Activated B cell treated with CpG ODN at 0.5 μM for 24 hours (primary cell): ENCODE measurements at regions not wholly inside any gene's neighbourhood (a gene's known extent, or its start where the extent isn't known, plus 50 kb on each side); places are given as distances from the start of the nearest gene placed in this dataset.

Experiments
- ATAC-seq: fragments of 200-7000 bp; cut with Tn5 transposase; one replicate; pipeline ENCODE4 v1.10.0; 2021; ENCODE audit warnings: low read depth, mild to moderate bottlenecking, moderate library complexity
- CTCF ChIA-PET: fragments of 350-600 bp; sonication (Branson Sonifier 250); formaldehyde crosslinking; loops from one replicate; lab custom pipeline; 2021; ENCODE audit warnings: antibody characterized with exemption; lab: Charles Lee
- POLR2A ChIA-PET: fragments of 350-600 bp; sonication (Branson Sonifier 250); formaldehyde crosslinking; loops from one replicate; lab custom pipeline; 2021; ENCODE audit warnings: antibody characterized with exemption; lab: Charles Lee
- DNase-seq: peaks from one replicate; pipeline ENCODE4 v3.0.0; 2022
- H3K27ac Mint-ChIP-seq: one replicate; pipeline ENCODE4 v1.8.0; 2020; ENCODE audit warnings: mixed read lengths
- H3K27me3 Mint-ChIP-seq: one replicate; pipeline ENCODE4 v1.8.0; 2021; ENCODE audit warnings: mixed read lengths
- H3K36me3 Mint-ChIP-seq: one replicate; pipeline ENCODE4 v1.8.0; 2021; ENCODE audit warnings: low read depth, mixed read lengths
- H3K4me1 Mint-ChIP-seq: one replicate; pipeline ENCODE4 v1.8.0; 2021; ENCODE audit warnings: mixed read lengths
- H3K4me3 Mint-ChIP-seq: one replicate; pipeline ENCODE4 v1.8.0; 2020; ENCODE audit warnings: mild to moderate bottlenecking, mixed read lengths
- H3K9me3 Mint-ChIP-seq: one replicate; pipeline ENCODE4 v1.8.0; 2020; ENCODE audit warnings: mixed read lengths
- CTCF ChIP-seq: fragments of 200-600 bp; IDR thresholded peaks from one replicate; pipeline ENCODE4 v1.8.0; 2022; ENCODE audit warnings: antibody characterized with exemption, mild to moderate bottlenecking
- intact Hi-C: fragments of 100-400 bp; cut with micrococcal nuclease; formaldehyde crosslinking; loops from one replicate; pipeline ENCODE4 v1.15.1; 2024

GRCh38 chr2:239467281-239467955 is 66.6 kb upstream of the HDAC4 start:
- POLR2A ChIA-PET = no interaction called here
- H3K4me3 Mint-ChIP-seq = no peak overlapping the region

GRCh38 chr2:239466755-239467271 is 66.0 kb upstream of the HDAC4 start:
- no peaks in the 10 kb centered on the region for H3K36me3 Mint-ChIP-seq
- CTCF ChIA-PET = no interaction called here
- H3K4me1 Mint-ChIP-seq = no peaks in the 10 kb centered on the region
- no peak for DNase-seq
- no peak for TF ChIP-seq CTCF
- intact Hi-C loops = no loop called here
- peaks cover 1% of the 10 kb centered on the region for H3K27me3 Mint-ChIP-seq
- no peak overlapping the region for H3K27ac Mint-ChIP-seq
- no peaks in the 10 kb centered on the region for H3K9me3 Mint-ChIP-seq
- POLR2A ChIA-PET = no interaction called here
- H3K4me3 Mint-ChIP-seq = no peak overlapping the region
- no peak for ATAC-seq

More at GRCh38 chr2:239467281-239467955, 66.6 kb upstream of the HDAC4 start:
- Mint-ChIP-seq H3K27ac (no peak overlapping the region), H3K27me3 (peaks cover 5% of the 10 kb centered on the region), H3K4me1 (no peaks in the 10 kb centered on the region), H3K9me3 (no peaks in the 10 kb centered on the region), H3K36me3 (no peaks in the 10 kb centered on the region)
- no peak for TF ChIP-seq CTCF
- DNase-seq (no peak), ATAC-seq (no peak)
- intact Hi-C loops = no loop called here
- CTCF ChIA-PET = no interaction called here

GRCh38 chr2:239466061-239466754 is 65.4 kb upstream of the HDAC4 start:
- intact Hi-C loops = no loop called here
- Mint-ChIP-seq H3K4me1 (no peaks in the 10 kb centered on the region), H3K27ac (no peak overlapping the region), H3K4me3 (no peak overlapping the region), H3K27me3 (peaks cover 1% of the 10 kb centered on the region), H3K36me3 (no peaks in the 10 kb centered on the region), H3K9me3 (no peaks in the 10 kb centered on the region)
- CTCF ChIA-PET = no interaction called here
- DNase-seq = no peak
- no peak for ATAC-seq
- no peak for TF ChIP-seq CTCF
- POLR2A ChIA-PET = no interaction called here

- H3K4me1 Mint-ChIP-seq = no peaks in the 10 kb centered on the region
Measured at GRCh38 chr2:239465017-239466001, 64.5 kb upstream of the HDAC4 start.

More at GRCh38 chr2:239465017-239466001, 64.5 kb upstream of the HDAC4 start:
- CTCF ChIA-PET = no interaction called here
- no peak for TF ChIP-seq CTCF
- DNase-seq (peak; percentile 2), ATAC-seq (no peak)
- intact Hi-C loops = no loop called here
- H3K36me3 Mint-ChIP-seq = no peaks in the 10 kb centered on the region
- H3K27me3 Mint-ChIP-seq = peaks cover 1% of the 10 kb centered on the region
- no peak overlapping the region for H3K4me3 Mint-ChIP-seq
- H3K27ac Mint-ChIP-seq = no peak overlapping the region
- no peaks in the 10 kb centered on the region for H3K9me3 Mint-ChIP-seq
- POLR2A ChIA-PET = no interaction called here
